ENCODE measurements at regions not wholly inside any gene's neighbourhood (a gene's known extent, or its start where the extent isn't known, plus 50 kb on each side); places are given as distances from the start of the nearest gene placed in this dataset.

DNA sequence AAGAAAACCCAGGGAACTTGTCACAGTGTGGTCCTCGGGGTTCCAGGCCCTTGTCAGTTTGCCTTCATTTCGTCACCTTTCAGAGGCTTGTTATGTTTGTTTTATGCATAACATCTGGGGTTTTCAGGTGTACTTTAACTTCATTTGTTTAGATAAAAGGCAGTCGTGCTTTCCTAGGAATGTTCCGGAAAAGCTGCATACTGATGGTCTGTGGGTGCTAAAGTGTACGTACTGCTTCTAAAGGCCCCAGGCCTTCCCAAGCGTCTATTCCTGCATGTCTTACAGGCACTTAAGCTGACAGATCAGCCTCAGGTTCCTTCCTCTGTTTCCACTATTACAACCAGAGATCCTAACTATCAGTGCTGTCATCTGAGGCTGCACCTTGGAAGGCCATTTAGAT lies 95.6 kb upstream of the ANKH start:
- DNase-seq, result no peak

- no peak for DNase-seq
Measured at GRCh38 chr5:14965815-14966214, 94.2 kb upstream of the ANKH start.

- DNase-seq, result no peak
Measured at GRCh38 chr5:14962604-14963003, 91.0 kb upstream of the ANKH start.

DNA sequence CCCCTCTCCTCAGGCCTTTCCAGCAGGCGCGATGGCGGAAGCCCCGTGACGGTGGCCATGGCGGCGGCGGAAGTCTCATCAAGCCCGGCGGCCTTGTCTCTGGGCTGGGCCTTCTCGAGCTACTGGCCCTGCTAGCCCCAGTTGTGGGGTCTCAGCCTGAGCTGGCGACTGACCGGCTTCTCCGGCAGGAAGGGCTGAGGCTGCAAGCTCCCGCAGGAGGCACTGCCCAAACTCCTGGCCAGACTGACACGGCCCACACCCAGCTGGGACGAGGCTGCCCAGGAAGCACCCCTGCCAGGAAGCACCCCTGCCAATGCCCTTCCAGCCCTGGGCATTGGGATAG lies 88.5 kb upstream of the ANKH start:
- DNase-seq, result no peak

DNA sequence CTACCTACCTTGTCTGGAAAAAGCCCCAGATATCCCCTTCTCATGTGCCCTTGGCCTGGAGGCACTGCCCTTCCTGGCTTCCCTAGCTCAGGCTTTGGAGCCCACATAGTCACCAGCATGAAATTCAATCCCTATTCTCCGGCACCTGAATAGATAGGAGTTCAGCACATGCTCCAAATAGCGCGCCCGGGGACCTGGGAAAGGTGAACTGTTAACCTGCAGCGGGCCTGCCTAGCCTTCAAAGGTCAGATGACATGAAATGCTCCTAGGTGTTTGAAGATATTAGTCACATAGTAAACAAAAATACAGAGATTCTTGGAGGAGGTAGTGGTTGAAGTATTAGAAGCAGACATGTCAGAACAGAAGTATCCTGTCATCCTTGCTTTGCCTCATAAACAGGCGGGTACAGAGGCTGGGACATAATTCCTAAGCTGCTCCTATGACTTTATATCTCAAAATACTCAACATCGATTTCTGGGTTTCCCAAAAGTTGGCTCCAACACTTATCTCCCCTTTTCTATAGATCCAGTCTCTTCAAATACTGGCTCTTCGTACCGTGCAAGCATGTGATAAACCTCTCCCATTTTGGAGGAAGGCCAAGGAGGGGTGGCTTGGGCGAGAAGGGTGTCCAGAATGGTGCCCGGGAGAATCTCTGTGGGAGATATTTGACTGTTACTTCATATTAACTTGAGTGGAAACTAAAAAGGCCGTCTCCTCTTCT lies 88.0 kb upstream of the ANKH start:
- no peak for DNase-seq

DNA sequence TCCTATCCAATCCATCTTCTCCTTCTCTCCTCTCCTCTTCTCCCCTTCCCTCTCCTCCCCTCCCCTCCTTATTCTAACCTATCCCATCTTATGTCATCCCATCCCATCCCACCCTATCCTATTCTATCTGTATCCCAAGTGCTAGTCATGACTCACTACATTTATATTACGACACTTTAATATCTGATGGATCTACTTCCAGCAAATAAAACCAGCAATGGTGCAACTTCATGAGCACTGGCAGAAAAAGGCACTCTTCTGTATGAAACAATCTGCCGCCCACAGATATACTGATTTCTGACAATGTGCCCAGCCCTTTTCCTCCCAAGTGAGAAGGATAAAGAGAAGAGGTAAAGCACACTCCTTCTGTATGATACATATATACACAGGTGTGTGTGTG lies 86.6 kb upstream of the ANKH start:
- no peak for DNase-seq

DNA sequence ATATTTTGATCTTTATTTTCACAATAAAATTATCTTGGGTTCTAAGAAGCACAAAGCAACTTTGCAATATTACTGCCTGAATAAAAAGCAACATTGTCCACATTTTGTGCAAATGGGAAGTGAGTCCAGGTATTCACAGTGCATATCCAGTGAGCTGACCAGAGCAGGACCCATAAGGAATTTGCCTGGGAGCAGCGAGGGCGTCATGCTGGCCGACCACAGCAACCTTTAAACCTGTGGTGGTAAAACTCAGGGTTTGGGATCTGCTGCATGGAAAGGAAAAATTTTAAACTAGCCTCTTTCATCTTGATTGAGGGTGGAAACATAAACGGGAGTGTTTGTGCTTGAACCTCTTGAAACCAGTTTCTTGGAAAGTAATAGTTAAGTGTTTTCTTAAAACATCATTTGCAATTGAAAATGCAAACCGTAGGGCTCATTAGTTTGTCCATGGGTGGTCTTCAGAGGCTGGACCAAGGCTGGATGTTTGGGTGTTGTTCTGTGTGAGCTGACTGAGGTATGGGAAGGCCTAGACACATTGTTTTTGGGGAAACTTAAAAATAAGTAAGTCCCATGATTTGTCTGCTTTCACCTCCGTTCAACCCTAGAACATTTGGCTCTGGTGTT lies 85.0 kb upstream of the ANKH start:
- no peak for DNase-seq

- DNase-seq, result no peak
Measured at GRCh38 chr5:14954616-14955343, 83.2 kb upstream of the ANKH start.

DNA sequence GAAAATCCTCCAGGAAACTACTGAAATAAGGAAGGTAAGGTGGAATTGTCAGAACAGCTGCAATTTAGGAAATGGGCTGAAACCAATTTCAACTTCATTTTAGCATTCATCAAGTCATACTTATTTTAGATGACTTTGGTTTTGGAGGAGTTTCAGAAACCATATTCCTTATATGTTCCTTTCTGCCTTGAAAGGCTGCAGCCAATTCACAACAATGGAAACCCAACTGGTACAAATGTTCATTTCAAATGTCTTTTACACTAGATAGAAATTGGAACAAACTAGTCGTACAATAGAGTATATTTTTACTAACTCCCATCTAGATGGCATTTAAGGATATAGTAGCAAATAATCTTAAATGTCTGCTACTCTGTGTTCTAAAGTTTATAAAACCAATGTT lies 82.6 kb upstream of the ANKH start:
- DNase-seq, result no peak

DNA sequence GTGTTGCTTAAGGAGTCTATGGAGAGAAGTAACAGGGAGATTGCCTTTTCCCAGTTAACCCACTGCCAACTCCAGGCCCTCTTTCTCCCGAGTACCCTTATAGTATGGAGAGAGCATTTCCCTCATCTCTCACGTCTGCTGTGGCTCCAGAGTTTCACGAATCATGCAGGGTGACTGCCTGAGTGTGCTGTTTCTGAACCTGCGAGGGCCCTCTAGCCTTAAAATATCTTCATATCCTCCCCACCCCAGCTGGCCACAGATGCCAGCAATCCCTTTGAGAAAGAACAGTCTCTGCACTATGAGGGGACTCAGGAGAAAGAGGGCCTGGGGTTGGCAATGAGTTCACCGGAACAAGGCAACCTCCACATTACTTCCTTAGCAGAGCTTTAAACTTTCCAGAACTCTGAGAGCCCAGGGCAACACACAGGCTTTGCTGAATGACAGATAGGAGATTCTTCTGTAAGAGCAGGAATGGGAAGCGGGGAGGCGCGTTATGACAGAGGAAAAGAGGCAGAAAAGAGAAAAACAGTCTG lies 81.6 kb upstream of the ANKH start:
- DNase-seq, result no peak

DNA sequence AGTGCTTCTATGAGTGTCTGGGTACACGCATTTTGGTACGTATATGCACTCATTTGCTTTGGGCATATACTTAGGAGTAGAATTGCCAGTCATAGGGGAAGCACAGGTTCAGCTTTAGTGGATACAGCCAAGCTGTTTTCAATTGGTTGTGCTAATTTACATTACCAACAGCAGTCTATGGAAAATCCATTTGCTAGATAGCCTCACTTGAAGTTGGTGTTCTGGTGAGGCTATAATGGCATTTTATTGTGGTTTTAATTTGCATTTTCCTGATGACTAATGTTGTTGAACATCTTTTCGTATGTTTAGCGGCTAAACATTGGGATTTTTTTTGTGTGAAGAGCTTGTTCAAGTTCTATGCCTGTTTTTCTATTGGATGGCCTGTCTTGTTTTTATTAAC lies 76.8 kb upstream of the ANKH start:
- DNase-seq, result no peak

- peak; percentile 41 for DNase-seq
Measured at GRCh38 chr5:14946815-14947620, 75.4 kb upstream of the ANKH start.

DNA sequence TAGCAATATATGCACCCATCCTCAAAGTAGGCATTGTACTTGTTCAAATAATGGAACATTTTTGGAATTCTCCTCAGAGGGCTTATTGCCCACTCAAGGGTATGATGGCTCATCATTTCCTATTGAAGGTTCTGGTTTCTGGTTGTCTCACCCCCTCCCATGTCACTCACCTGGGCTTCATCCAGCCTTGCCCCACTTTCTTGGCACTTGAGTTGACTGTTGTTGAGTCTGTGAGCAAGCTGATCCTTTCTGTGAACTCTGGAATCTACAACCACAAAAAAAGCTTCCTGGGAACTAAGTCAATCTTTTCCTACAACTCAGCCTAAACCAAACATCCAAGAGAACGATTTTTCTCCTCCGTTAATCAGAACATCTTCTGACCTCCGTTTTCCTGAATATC lies 73.9 kb upstream of the ANKH start:
- no peak for DNase-seq

- no peak for DNase-seq
Measured at GRCh38 chr5:14944996-14945395, 73.4 kb upstream of the ANKH start.

DNA sequence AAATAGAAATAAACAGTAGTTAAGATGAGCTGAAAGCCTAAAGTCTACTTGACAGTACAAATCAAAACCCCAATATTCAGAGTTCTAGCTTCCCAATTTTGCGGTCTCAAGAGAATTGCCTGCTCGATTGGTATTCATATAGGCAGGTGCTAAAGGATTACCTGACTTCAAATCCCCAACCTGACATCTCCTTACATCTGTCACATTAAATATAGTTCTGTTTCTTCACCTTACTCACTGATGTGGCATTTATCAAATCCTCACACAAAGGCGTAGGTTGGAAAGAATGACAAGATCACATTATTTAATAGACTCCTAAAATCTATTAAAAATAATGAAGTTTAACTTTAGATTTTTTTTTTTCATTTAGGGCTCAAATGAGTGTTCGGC lies 72.8 kb upstream of the ANKH start:
- no peak for DNase-seq

DNA sequence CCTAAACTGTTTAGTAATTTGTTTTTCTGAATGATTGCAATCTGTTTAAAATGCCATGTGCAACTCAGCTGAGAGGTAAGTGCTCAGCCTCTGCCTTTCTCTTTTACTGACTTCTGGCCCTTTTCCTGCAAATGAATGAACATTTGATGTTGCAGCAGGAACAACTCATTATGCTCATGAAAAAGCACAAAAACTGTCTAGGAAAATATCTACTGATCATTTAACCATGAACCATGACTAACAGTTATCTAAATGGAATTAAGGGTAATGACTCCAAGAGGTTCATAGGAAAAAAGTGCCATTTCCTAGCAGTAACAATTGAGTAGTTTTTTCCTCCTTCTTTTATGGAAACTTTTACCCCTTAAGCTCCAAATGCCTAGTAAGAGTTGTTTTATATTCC lies 70.6 kb upstream of the ANKH start:
- DNase-seq, result no peak

DNA sequence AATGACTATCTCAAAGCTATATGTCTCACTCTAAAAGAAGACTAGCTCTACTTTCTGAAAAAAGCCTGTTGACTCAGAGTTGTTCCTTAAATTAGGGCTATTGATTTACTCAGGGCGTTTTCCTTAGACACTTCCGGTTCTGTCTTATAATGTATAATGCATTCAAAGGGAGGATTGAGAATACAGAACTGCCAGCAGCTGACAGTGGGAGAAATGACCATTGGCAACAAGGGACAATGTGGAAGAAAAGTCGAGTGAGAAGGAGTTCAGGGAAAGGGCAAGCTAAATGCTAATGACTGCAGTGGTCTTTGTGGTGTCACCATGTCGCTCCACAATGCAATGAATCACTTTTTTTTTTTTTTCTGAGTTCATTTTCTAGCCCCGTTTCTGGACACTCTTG lies 65.7 kb upstream of the ANKH start:
- DNase-seq, result no peak

GRCh38 chr5:14936588-14936987 lies 65.0 kb upstream of the ANKH start:
- DNase-seq, result no peak

- DNase-seq, result no peak
Measured at GRCh38 chr5:14935341-14935740, 63.8 kb upstream of the ANKH start.

DNA sequence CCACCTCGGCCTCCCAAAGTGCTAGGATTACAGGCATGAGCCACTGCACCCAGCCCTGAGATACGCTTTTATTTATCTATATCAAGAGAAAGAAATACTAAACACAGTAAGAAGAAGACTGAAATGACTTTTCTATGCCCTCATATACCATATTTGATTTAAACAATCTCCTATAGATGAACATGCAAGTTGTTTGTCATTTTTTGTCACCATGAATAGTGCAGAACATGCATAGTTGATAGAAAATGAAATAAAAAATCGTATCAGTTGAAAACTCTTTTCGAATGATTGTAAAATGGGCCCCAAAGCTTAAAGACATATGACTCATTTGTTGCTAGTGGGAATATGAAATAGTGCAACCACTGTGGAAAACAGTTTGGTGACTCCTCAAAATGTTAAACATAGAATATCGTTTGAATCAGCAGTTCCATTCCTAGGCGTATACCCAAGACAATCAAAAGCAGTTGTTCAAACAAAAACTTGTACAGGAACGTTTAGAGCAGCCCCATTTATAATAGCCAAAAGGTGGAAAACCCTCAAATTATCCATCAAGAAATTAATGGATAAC lies 61.4 kb upstream of the ANKH start:
- peak; percentile 34 for DNase-seq

GRCh38 chr5:14930486-14930885 lies 58.9 kb upstream of the ANKH start:
- DNase-seq, result no peak

DNA sequence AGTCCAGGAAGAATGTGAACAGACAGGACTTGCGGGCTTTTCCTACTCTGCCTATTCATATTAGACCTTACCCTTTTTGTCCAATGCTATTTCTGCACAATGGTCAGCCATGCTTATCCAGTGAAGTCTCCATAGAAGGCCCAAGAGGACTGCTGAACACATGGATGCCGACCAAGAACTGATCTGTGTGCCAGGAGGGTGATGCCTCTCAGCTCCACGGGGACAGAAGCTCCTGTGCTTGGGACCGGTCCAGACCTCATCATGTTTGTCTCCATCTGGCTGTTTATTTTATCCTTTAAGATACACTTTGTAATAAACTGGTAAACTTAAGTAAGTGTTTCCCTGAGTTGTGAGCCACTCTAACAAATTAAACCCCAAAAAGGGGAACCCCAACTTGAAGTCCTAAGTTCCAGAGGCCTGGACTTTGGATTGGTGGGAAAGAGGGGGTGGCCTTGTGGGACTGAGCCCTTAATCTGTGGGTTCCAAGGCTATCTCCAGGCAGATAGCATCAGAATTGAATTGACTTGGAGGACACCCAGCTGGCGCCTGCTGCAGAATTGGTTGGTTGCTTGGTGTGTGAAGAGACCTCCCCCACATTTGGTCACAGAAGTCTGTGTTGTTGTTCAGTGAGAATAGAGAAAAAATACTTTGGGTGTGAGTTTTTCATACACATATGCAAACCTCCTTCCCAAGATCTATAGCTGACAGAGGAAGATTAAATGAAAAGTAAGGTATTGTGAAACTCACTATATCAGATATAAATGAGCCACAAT lies 57.9 kb upstream of the ANKH start:
- DNase-seq, result no peak
